MM.1S (cell line): ENCODE measurements at regions not wholly inside any gene's neighbourhood (a gene's known extent, or its start where the extent isn't known, plus 50 kb on each side); places are given as distances from the start of the nearest gene placed in this dataset.

ENCODE experiments used
- CTCF ChIP-seq: fragments of 300-600 bp; sonication (generic); IDR thresholded peaks from 2 replicates; pipeline ENCODE4 v1.5.1; 2016; ENCODE audit warnings: antibody characterized with exemption, low read length, mixed read lengths
- EZH2 ChIP-seq: fragments of 300-600 bp; sonication (generic); optimal IDR thresholded peaks from 2 replicates; pipeline ENCODE3; 2017; ENCODE audit warnings: low read depth, mild to moderate bottlenecking, antibody characterized with exemption, low read length, mixed read lengths

- TF ChIP-seq CTCF (no peak), EZH2 (no peak)
Measured at GRCh38 chr14:41360126-41360525, 246.6 kb upstream of the LRFN5 start.
